HG02943 (cell line): ENCODE measurements at regions not wholly inside any gene's neighbourhood (a gene's known extent, or its start where the extent isn't known, plus 50 kb on each side); places are given as distances from the start of the nearest gene placed in this dataset.

Experiments
- ATAC-seq: cut with Tn5 transposase; IDR thresholded peaks from one replicate; pipeline ENCODE4 v1.9.1; 2021; ENCODE audit warnings: mild to moderate bottlenecking, low read depth, moderate library complexity; ENCODE audit not compliant: unreplicated experiment

DNA sequence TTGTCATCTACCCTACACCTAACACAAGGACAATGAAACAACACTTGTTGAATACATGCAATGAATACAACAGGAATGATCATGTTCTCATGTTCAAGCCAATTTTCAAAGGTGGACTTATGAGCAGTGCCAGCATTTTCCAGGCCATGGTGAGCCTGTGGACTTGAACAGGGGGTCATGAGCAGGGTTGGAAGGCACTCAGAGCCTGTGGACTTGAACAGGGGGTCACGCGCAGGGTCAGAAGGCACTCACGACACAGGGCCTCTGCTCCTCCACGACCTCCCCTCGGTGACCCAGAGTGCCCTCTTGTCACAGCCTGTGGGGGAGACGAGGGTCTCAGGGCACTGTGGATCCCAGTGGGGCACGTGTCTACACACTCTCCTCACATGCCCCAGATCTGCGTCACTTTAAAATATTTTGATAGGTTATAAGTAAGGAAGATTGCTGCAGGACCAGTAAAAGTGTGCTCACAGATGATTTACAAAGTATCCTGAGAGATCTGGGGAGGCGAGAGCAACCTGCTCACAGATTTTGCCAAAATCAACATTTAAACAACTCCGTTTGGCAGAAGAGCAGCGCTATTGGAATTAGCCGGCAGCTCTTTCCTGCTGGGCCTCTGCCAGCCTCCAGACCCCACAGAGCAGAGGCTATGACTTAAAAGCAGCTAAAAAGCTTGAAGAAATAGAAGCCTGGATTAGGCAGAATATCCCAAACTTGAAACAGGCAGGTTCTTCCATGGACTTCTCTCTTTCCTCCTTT lies 121.9 kb downstream of the TMEM18 start:
- ATAC-seq, result no peak

DNA sequence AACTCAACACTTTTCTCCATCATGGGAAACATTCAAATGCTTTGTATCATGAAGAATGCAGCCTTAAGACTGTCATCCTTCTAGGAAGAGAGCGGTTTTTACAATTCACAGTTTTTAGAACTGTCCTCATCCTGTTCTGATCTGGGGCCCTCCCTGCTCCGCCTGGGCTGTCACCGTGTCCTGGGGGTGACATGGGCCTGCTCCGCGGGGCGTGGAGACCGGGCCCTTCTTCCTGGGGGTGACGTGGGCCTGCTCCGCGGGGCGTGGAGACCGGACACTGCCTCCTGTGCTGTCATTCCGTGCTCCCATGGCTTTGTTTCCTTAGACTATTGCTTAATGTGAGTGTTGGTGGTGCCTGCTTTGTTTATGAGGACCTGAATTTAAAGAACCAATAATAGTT lies 122.8 kb downstream of the TMEM18 start:
- no peak for ATAC-seq

DNA sequence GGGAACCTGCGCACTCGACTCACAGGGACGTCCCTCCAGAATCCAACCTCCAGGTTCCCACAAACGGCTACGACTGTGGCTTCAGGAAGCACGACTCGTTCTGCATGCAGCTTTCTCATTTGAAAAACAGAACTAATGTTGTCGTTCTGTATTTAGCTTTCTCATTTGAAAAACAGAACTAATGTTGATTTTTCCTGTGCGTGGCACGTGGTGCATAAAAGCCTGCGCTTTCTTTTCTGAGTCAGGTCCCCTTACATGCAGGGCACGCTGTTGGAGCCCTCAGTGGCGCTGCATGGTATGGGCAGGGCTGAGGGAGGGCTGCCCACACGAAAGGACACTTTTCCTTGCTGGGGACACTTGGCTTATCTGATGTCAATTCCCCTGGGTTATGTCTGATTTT lies 124.3 kb downstream of the TMEM18 start:
- ATAC-seq, result no peak

DNA sequence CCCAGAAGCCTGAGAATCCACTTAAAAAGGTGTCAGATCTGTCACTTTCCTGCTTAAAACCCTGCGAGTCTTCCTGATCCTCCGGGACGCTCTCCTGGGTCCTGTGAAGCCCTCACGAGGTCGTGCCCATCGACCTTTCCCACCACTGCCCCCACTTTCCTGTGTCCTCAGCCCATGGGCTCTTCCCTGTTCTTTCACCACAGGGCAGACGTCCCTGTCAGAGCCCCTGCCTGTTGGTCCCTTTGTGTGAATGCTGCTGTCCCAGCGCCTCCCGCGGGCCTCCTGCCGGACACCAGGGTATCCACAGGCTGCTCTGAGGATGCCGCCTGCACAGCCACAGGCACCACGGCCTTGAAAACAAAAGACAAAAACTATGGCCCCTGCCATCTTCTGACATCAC lies 125.6 kb downstream of the TMEM18 start:
- ATAC-seq, result no peak

DNA sequence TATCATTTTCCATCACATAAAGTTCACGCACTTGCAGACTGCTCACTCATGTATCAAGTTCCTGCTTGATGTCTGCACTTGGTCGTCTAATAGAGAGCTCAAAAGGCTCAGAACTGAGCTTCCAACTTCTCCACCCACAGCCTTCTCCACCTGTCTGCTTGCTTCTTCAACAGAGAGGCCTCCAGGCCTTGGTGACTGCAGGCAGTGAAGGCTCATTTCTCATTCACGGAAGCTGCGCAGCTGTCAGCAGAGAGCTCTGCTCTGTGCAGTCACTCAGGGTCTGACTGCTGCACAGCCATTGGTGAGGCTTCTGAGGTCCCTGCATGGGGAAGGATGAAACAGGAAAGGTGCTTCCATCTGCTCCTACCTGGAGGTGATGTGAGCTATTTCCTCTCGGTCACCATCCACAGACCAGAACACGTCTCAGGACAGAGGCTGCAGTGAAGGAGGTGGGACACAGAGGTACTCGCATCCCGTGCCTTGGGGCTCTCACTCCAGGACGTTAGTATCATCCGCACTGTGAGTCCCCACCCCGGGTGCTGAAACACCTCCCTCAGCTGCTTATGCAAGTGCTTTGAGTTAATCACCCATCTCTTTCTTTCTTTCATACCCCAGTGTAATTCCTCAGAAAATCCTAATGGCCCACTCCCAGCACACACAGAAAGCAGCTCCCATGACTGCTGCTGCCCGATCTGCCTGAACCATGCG lies 126.2 kb downstream of the TMEM18 start:
- no peak for ATAC-seq

DNA sequence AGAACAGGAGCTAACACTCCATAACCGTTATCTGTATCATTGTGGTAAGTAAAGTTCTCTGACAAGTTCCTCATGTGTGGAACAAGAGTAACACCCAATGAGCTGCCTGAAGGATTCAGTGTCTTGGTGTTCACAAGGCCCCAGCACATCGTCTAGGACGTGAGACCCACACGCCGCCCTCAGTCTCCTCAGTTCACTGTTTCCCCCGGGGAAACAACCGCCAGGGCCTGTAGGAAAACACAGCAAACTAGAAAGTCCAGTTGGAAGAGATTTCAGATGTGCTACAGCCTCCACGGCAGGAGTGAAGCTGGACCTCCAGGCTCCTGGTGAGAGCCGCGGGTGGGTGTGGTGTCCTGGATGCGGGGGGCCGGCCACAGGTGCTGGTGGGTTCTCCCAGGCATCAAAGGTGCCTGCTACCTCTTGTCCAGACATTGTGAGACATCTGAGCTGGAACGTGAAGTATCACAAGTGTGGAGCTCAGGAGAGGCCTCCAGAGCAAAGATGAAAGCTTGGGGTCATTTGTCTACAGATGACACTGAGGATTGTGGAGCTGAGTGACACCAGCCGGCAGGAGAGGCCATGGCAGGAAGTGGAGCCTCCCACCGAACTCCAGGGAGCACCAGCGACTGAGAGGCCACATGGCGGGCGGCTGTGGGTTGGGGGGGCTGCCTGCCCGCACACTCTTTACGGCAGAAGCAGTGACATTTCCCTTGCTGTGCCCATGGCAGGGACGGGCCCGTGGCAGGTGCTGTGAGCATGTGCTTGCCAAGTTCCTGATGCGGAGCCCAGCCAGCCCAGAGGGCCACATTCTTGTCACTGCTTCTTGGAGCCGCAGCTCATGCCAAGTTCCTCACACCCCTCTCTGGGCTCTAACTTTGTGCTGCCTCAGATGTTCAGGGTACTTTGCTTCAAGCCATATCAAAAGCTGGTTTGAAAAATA lies 131.2 kb downstream of the TMEM18 start:
- ATAC-seq, result no peak

DNA sequence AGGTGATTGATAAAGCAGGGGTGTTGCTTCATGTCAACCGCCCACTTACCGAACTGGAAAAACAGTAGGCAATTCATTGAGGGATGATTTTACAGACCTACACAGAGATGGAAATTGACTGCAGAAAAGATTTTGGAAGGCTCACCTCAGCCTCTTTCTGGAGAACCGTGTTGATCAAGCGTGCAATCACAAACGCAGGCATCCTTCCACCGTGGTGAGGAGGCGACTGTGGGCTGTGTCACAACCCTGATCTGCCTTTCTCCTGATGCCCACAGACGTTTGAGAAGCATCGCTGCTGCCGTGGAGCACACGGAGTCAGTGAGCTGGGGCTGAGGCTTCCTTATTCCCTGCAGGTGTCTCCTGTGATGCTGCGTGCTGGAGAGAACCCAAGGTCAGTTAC lies 132.0 kb downstream of the TMEM18 start:
- no peak for ATAC-seq

DNA sequence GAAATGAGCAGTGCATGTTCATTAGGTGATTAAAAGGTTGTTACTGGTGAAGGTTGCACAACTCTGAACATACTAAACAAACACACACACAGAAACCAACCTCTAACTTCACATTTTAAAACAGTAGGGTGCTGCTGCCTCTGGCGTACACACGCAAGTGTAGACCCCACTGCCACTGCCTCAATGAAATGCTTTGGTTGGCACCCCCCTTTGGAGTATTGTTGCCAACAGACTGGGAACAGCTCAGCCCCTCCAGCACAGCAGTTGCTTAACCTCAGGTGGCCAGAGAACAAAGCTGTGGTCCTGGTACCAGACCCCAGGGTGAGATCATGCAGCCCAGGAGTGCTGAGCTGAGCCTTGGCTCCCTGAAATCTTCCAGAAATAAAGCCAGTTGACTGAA lies 138.6 kb downstream of the TMEM18 start:
- no peak for ATAC-seq

DNA sequence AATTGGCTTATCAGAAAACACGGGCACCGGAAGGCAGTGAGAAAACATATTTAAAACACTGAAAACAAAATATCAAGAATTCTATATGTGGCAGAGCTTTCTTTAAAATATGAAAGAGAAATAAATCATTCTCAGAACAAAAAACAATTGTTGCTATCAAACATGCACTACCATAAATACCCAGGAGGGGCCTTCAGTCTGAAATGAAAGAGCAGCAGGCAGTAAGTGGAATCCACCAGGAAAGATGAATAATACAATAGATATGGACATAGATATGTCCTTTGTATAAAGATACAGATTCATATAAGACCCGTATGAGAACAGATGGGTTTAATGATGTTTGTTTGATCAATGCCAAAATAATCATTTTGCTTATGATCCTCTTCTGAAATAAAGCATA lies 142.0 kb downstream of the TMEM18 start:
- no peak for ATAC-seq

DNA sequence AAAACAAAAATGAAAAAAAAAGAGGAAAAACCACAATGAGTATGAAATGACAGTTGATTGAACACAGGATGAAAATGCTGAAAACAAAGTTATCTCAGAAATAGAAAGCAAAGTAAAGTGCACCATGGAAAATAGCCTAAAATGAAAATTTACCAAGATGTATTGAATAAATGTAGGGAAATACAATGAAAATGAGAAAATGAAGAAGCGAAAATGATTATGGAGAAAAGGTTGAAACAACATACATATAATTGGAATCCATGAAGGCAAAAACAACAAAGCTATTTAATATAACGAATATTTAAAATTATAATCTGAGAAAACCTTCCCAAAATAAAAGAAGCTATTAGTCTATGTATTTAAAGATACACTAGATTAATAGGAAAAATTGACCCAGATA lies 147.4 kb downstream of the TMEM18 start:
- ATAC-seq, result no peak

DNA sequence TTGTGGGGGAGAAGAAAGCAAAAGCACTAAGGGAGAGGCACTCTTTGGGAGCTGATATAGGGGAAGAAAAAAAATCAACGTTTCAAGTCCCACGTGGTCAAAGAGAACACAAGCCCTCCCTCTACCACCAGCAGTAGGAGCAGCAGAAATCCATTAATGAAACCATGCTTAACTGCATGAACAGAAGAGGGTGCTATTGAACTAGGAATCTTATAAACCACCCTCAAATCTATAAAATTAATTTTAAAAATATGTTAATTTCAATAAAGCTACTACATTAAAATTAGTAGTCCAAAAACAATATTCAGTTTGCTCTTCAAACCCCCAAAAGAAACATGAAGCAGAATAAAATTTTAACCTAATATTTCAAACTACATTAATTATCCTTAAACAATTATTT lies 147.8 kb downstream of the TMEM18 start:
- ATAC-seq, result no peak

DNA sequence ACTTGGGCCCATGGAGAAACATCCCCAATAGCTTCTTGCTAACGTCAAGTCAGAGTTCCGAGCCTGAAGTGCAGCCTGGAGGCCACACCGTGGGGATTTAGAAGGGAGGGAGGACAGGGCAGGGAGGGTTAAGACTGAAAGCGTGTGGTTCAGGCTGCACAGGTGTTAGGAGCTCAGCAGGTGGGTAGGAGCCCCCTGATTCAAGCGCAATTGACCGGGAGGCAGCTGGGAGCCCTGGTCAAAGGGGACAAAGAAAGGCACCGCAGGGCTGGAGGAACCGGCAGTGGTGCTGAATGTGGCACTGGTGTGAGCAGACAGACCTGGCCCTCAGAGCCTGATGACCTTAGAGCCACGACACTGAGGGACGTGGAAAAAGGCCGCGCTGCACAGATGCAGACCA lies 149.6 kb downstream of the TMEM18 start:
- no peak for ATAC-seq

DNA sequence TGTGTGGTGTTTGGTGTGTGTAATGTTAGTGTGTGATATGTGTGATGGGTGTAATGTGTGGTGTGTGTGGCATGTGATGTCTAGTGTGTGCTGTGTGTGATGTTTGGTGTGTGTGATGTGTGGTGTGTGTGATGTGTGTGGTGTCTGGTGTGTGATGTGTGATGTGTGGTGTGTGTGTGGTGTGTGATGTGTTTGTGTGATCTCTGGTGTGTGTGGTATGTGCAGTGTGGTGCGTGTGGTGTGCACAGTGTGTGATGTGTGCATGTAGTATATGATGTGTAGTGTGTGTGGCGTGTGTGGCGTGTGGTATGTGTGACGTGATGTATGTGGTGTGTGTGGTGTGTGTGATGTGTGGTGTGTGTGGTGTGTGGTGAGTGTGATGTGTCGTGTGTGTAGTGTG lies 150.3 kb downstream of the TMEM18 start:
- no peak for ATAC-seq

DNA sequence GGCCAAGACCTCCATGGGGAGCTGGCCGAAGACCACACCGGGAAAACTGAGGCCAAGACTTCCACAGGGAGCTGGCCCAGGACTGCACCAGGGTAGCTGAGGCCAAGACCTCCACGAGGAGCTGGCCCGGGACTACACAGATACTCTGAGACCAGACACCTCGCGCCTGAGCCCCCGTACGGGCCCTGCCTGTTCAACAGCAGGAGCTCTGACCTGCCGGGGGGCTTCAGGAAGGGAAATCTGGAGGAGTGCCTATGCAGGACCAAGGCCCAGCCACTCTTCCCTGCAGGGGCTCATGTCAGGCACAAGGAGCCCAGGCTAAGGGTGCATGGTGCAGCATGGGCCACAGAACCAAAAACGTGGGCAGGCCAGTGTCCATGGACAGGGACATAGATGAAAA lies 151.6 kb downstream of the TMEM18 start:
- ATAC-seq, result no peak

DNA sequence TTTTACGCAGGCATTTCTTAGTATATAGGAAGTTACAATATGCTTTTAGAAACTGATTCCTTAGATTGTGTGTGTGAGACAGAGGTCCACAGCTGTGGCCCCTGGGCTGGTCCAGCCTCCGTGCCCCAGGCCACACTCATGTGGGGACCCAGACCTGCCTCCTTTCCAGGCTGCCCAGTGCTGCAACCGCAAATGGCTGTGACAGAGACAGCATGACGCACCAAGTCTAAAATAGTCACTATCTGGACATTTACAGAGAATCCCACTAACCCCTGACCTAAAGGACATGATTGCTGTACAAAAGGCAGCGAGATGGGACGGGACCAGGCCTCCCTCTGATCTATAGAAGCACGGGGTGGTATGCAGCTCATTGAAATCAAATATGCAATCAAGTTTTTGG lies 152.2 kb downstream of the TMEM18 start:
- ATAC-seq, result no peak

DNA sequence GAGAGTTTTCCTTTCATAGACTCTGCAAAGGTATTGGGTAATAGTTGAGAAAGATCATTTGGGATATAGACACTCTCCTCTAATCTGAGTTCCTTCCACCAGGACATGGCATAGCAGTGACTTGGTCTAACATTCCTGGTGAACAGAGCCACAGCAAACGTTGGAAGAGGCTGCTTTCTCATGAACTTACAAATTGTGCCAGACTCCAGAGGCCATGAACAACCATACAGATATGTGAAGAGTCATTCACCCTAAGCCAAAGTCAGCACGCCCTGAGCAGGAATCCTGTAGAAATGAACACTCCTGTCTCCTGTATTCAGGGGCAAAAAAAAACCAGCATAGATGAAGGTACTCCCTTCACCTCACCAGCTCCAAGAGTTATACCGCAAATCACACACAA lies 152.8 kb downstream of the TMEM18 start:
- no peak for ATAC-seq

DNA sequence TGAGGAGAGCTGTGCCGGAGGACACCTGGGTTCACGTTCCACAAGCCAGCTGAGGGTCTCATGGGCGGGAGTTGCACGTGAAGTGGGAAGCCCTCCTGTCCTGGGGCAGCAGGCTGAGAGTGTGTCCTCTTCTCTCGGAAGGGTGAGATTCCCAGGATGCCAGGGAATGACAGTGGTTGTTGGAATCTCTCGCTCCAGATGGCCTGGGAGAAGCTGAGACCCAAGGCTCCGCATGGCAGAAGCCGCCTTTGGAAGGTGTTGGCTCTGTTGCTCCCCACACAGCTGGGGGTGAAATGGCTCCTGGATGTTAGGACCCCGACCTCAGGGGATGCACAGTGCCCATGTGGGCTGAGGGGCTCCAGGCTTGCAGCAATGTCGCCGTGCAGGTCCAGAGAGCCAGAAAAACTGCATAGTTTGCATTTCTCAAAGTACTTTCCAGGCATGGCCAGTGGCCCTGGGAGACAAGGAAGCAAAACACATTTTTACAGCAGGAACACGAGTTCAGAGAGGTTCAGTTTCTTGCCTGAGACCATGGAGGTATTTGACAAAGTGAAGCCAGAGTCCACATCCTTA lies 153.4 kb downstream of the TMEM18 start:
- ATAC-seq, result no peak

DNA sequence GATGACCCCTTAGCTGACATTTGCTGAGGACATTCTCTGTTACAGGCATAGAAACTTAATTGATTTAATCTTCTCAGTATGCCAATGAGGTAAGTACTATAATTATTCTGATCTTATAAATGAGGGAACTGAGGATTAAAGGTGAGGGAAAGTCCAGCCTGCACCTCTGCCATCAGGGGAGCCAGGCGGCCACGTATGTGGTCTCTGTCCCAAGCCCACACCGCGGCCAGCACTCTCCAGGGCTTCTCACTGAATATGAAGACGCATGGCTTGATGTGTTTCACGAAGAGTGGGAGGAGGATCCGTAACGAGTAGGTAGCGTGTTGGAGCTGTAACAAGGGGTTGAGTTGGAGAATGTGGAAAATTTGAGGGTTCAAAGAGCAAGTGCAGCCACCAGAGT lies 154.4 kb downstream of the TMEM18 start:
- no peak for ATAC-seq

DNA sequence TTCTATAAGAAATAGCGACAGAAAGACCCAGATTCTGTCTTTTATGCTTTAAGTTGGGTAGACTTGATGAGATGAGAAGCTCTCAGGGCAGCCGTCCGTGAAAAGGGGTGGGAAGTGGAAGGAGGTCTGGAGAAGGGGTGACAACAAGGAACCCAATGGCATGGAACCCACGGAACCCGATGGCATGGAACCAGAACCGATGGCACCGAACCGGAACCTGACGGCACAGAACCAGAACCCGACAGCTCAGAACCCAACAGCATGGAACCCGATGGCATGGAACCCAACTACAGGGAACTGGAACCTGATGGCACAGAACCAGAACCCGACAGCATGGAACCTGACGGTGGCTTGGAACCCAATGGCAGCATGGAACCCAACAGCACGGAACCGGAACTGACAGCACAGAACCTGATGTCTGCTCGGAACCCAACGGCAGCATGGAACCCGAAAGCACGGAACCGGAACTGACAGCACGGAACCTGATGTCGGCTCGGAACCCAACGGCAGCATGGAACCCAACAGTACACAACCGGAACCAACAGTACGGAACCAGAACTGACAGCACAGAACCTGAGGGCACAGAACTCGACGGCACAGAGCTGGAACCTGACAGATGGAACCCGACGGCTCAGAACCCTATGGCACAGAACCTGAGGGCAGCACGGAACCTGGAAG lies 155.2 kb downstream of the TMEM18 start:
- ATAC-seq, result no peak

DNA sequence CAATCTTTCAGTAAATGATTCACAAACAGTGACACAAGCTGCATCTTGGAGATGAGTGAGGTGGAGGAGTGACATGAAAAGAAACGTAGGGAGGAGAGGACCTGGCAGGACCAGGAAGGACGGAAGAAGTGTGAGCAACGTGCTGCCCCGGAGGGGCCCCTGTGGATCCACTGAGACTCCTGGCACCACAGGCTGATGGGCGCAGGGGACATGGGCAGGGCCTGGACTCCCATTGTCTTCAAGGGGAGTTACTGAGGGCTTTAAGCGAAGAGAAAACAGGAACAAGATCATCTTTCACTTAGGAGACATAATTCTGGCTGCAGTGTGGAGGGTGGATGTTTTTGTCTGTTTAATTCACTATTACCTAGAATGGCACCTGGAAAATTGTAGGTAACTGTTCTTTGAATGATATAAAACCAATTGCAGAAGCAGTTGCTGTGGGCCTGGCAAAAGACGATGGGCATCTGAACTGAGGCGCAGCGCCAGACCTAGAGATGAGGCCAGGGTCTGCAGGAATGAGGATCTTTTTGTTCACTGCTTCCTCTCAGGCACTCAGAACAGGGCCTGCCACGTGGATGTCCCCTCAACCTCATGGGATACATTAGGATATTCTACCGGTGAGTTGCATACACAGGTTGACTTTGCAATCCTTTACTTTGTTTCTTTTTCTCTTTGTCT lies 156.4 kb downstream of the TMEM18 start:
- no peak for ATAC-seq
